ENCODE measurements at regions not wholly inside any gene's neighbourhood (a gene's known extent, or its start where the extent isn't known, plus 50 kb on each side); places are given as distances from the start of the nearest gene placed in this dataset.

- no peak for TF ChIP-seq ZFX (IDR thresholded peaks at IDR 0.05)
- no peak for TF ChIP-seq CTCF (conservative IDR thresholded peaks at IDR 0.05)
These were observed 218.6 kb upstream of the CDH8 start for GRCh38 chr16:62254847-62255246.

Measured in C4-2B (cell line).